DND-41 (cell line): ENCODE measurements at regions not wholly inside any gene's neighbourhood (a gene's known extent, or its start where the extent isn't known, plus 50 kb on each side); places are given as distances from the start of the nearest gene placed in this dataset.

Experiments
- ATAC-seq: fragments of 200-7000 bp; cut with Tn5 transposase; 3 replicates; pipeline ENCODE4 v1.9.1; 2021; ENCODE audit warnings: low read depth; ENCODE audit not compliant: insufficient read depth
- DNase-seq: peaks from one replicate; pipeline ENCODE4 v3.0.0-alpha.2; 2020
- H2AFZ ChIP-seq: 2 replicates; pipeline ENCODE4 v1.6.0; 2012; ENCODE audit warnings: low read depth, low read length
- H3K27ac ChIP-seq: 2 replicates; pipeline ENCODE4 v1.5.1; 2012; ENCODE audit warnings: low read length, inconsistent platforms
- H3K27me3 ChIP-seq: fragments of 200-600 bp; sonication (generic); 2 replicates; pipeline ENCODE4 v1.6.0; 2012; ENCODE audit warnings: low read length, mild to moderate bottlenecking, inconsistent platforms; ENCODE audit not compliant: insufficient read depth, poor library complexity
- H3K36me3 ChIP-seq: 2 replicates; pipeline ENCODE4 v1.5.1; 2012; ENCODE audit warnings: low read length, inconsistent platforms; ENCODE audit not compliant: insufficient read depth
- H3K4me1 ChIP-seq: 2 replicates; pipeline ENCODE4 v1.5.1; 2012; ENCODE audit warnings: mild to moderate bottlenecking, low read length; ENCODE audit not compliant: insufficient read depth
- H3K4me2 ChIP-seq: 2 replicates; pipeline ENCODE4 v1.6.0; 2012; ENCODE audit warnings: mild to moderate bottlenecking, moderate library complexity, low read length, inconsistent platforms; ENCODE audit not compliant: insufficient read depth
- H3K4me3 ChIP-seq, 2 experiments: fragments of 200-600 bp in 1 of 2; shearing (Covaris generic) in 1 of 2; 2 replicates each; pipeline ENCODE4 v1.5.1; 2012 to 2016; ENCODE audit warnings: inconsistent platforms in 2 of 2, low read length in 2 of 2, mild to moderate bottlenecking in 2 of 2, low read depth in 1 of 2, moderate library complexity in 1 of 2
- H3K79me2 ChIP-seq: 2 replicates; pipeline ENCODE4 v1.6.0; 2012; ENCODE audit warnings: low read length, inconsistent platforms; ENCODE audit not compliant: insufficient read depth
- H3K9ac ChIP-seq: 2 replicates; pipeline ENCODE4 v1.6.0; 2012; ENCODE audit warnings: low read depth, mild to moderate bottlenecking, inconsistent platforms, low read length, moderate library complexity
- H3K9me3 ChIP-seq: 2 replicates; pipeline ENCODE4 v1.5.1; 2012; ENCODE audit warnings: low read length, moderate library complexity, mild to moderate bottlenecking, inconsistent platforms; ENCODE audit not compliant: insufficient read depth, severe bottlenecking
- H4K20me1 ChIP-seq: 2 replicates; pipeline ENCODE4 v1.6.0; 2012; ENCODE audit warnings: low read length; ENCODE audit not compliant: insufficient read depth
- EZH2 ChIP-seq: IDR thresholded peaks from 3 replicates; pipeline ENCODE4 v1.6.1; 2012; ENCODE audit warnings: borderline replicate concordance, low read depth, mild to moderate bottlenecking, moderate library complexity, low read length, inconsistent platforms; ENCODE audit not compliant: severe bottlenecking
- TF ChIP-seq, protein P1 (sequence below): IDR thresholded peaks from 2 replicates; pipeline ENCODE4 v1.5.1; 2012; ENCODE audit warnings: borderline replicate concordance, low read length, moderate library complexity, mild to moderate bottlenecking; ENCODE audit not compliant: poor library complexity, severe bottlenecking; ENCODE audit errors: extremely low read depth

DNA sequence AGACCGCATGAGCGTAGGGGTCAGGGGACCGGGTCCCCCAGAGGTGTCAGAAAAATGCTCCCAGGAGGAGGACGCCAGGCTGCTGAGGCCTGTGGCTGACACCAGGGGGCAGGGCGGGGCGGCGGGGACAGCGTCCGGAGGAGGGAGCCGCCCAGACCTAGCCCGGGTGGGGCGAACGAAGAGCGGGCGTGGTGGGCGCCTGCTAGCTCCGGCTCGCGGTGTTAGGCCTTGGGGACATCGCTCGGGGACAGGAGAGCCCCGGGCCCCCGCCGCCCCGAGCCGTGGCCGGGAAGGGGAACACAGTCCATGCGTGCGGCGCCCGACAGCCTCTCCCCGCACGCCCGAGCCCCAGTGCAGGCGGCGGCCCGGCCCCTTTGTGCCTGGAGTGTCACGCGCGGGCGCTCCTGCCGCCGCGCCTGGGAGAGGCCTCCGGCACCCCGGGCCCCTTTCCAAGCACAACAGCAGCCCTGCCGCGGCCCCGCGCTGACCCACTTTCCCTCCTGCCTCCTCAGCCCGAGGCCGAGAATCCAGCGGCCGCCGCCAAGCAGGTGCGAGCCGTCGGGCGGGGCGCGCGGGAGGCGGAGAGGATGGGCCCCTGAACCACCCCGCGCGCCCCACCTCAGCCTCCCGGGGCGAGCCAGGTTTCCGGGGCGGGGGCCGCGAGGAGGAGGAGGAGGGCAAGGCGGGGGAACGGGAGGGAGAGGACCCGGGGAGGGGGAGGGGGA is 111.0 kb upstream of the KLF13 start:
- Histone ChIP-seq H3K4me3 (peak overlapping the region; percentile 1 to 57; a peak in 3 of 4 replicates), H4K20me1 (no peaks in the 10 kb centered on the region), H2AFZ (peak overlapping the region; percentile 65), H3K79me2 (no peaks in the 10 kb centered on the region), H3K4me2 (peak overlapping the region; percentile 71), H3K36me3 (no peaks in the 10 kb centered on the region), H3K27me3 (no peaks in the 10 kb centered on the region), H3K9ac (peak overlapping the region; percentile 59), H3K27ac (peak overlapping the region; percentile 47; the same call in 1 of the 2 replicates), H3K4me1 (peaks cover 17% of the 10 kb centered on the region), H3K9me3 (no peaks in the 10 kb centered on the region)
- TF ChIP-seq EZH2, result no peak
- TF ChIP-seq, protein P1, sequence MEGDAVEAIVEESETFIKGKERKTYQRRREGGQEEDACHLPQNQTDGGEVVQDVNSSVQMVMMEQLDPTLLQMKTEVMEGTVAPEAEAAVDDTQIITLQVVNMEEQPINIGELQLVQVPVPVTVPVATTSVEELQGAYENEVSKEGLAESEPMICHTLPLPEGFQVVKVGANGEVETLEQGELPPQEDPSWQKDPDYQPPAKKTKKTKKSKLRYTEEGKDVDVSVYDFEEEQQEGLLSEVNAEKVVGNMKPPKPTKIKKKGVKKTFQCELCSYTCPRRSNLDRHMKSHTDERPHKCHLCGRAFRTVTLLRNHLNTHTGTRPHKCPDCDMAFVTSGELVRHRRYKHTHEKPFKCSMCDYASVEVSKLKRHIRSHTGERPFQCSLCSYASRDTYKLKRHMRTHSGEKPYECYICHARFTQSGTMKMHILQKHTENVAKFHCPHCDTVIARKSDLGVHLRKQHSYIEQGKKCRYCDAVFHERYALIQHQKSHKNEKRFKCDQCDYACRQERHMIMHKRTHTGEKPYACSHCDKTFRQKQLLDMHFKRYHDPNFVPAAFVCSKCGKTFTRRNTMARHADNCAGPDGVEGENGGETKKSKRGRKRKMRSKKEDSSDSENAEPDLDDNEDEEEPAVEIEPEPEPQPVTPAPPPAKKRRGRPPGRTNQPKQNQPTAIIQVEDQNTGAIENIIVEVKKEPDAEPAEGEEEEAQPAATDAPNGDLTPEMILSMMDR, result peak; percentile 69
- ATAC-seq (peak; percentile 78), DNase-seq (peak; percentile 84)

DNA sequence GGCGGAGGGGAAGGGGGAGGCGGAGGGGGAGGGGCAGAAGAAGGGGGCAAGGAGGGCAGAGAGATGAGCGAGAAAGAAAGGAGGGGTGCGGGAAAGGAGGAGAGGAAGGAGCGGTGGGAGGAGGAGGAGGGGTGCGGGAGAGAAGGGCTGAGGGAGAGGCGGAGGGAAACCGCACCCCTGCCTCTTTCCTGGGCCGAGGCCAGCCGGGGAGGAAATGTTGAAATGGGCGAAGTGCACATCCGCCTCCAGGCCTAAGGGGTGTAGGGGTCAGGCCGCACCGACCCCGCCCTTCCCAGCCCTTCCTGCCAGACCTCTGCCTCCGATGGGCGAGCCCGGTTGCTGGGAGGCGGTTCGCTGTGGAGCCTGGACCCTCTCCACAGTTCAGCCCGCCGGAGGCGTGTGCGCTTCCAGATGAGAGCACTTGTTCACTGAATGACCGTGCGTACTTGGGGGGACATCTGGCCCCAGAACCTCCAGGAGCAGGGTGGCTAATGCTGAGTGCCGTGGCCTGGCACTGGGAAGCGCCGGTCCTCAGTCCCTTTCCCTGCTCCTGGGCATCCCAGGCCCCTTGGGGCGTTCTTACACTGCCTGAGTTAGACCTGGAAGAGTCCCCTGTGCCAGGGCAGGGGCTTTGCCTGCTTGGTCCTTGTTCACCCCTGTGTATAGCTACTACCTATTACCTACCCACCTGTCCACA is 110.3 kb upstream of the KLF13 start:
- H3K79me2 ChIP-seq, result no peaks in the 10 kb centered on the region
- TF ChIP-seq, protein P1, result no peak
- TF ChIP-seq EZH2, result no peak

DNA sequence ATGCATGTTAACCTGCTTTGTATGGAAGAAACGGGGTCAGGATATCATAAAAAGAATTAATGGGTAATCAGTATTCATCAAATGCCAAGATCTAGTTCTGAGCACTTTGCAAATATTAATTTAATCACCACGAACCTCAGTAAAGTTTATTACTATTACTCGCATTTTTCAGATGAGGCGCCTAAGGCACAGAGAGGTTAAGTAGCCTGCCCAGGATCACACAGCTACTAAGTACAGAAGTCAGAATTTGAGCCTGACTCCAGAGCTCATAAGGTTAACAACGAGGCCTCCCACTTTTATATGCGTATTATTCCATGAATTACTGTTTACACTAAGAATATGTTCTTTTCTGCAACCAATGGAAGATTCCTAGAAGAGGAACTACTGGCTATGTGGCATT is 109.6 kb upstream of the KLF13 start:
- DNase-seq (no peak), ATAC-seq (no peak)
- H2AFZ ChIP-seq, result no peak overlapping the region
- TF ChIP-seq, protein P1, result no peak
- no peak for TF ChIP-seq EZH2
- H3K4me2 ChIP-seq, result no peak overlapping the region
- H3K4me1 ChIP-seq, result peaks cover 17% of the 10 kb centered on the region
- H4K20me1 ChIP-seq, result no peaks in the 10 kb centered on the region
- H3K9me3 ChIP-seq, result no peaks in the 10 kb centered on the region
- H3K4me3 ChIP-seq, result no peak overlapping the region
- no peaks in the 10 kb centered on the region for H3K27me3 ChIP-seq
- H3K27ac ChIP-seq, result peak overlapping the region; percentile 60; the same call in 1 of the 2 replicates
- no peaks in the 10 kb centered on the region for H3K36me3 ChIP-seq
- no peaks in the 10 kb centered on the region for H3K79me2 ChIP-seq
- H3K9ac ChIP-seq, result no peak overlapping the region

More for the DNA sequence above, 110.3 kb upstream of the KLF13 start:
- peak overlapping the region; percentile 71 for H3K4me2 ChIP-seq
- no peaks in the 10 kb centered on the region for H3K27me3 ChIP-seq
- H4K20me1 ChIP-seq, result no peaks in the 10 kb centered on the region
- peak; percentile 62 for ATAC-seq
- no peak overlapping the region for H3K9ac ChIP-seq
- peaks cover 17% of the 10 kb centered on the region for H3K4me1 ChIP-seq
- no peaks in the 10 kb centered on the region for H3K9me3 ChIP-seq
- H3K4me3 ChIP-seq, result no peak overlapping the region
- no peak for DNase-seq
- H3K36me3 ChIP-seq, result no peaks in the 10 kb centered on the region
- H2AFZ ChIP-seq, result peak overlapping the region; percentile 49; the same call in 1 of the 2 replicates
- peak overlapping the region; percentile 60 for H3K27ac ChIP-seq
